AG04450 (cell line): ENCODE measurements at regions not wholly inside any gene's neighbourhood (a gene's known extent, or its start where the extent isn't known, plus 50 kb on each side); places are given as distances from the start of the nearest gene placed in this dataset.

Experiments used
- CTCF ChIA-PET: fragments of 300-600, 350-600 bp; formaldehyde crosslinking; extraction: SDS; loops from one replicate; lab custom pipeline; 2022; ENCODE audit warnings: antibody characterized with exemption, inconsistent platforms; lab: Charles Lee
- POLR2A ChIA-PET: fragments of 350-600 bp; formaldehyde crosslinking; extraction: SDS; loops from one replicate; lab custom pipeline; 2021; ENCODE audit warnings: antibody characterized with exemption, inconsistent platforms; lab: Yijun Ruan, JAX
- DNase-seq: peaks from one replicate; pipeline ENCODE4 v3.0.0-alpha.2; 2011; ENCODE audit warnings: low read depth, low spot score
- H3K27ac ChIP-seq: one replicate; pipeline ENCODE4 v1.5.1; 2012; ENCODE audit warnings: low read depth, low read length, control low read depth
- H3K27me3 ChIP-seq: one replicate; pipeline ENCODE4 v1.6.0; 2012; ENCODE audit warnings: low read length; ENCODE audit not compliant: control insufficient read depth, insufficient read depth
- H3K4me3 ChIP-seq: 2 replicates; pipeline ENCODE4 v1.5.1; 2011; ENCODE audit warnings: mild to moderate bottlenecking, low read depth, low read length, control low read depth
- H3K9me3 ChIP-seq: 2 replicates; pipeline ENCODE4 v1.5.1; 2012; ENCODE audit warnings: low read length; ENCODE audit not compliant: control insufficient read depth, insufficient read depth
- TF ChIP-seq, protein P1 (sequence below): IDR thresholded peaks from 2 replicates; pipeline ENCODE4 v1.5.1; 2011; ENCODE audit warnings: low read depth, low read length, control low read depth, inconsistent platforms

DNA sequence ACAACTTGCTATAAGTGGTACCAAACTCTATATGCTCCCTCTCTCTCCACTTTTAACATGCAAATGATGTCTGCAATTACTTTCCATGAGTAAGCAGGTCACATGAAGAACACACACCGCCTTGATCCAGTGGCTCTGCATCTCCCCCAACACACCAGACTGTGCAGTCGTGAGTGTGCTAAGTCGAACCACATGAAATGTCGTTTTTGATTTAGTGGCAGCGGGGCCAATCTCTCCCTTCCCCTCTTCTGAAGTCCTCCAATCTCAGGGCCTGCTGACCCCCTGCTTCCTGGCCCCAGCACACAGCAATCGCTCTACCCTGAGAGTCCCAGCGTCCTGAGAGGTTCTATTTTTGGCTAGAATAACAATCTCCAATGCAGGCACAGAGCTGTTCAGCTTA, 312.5 kb downstream of the SHQ1 start:
- H3K27me3 ChIP-seq = peaks cover 16% of the 10 kb centered on the region
- no peak overlapping the region for H3K4me3 ChIP-seq
- H3K9me3 ChIP-seq = peaks cover 3% of the 10 kb centered on the region; the same call in 1 of the 2 replicates
- TF ChIP-seq, protein P1, sequence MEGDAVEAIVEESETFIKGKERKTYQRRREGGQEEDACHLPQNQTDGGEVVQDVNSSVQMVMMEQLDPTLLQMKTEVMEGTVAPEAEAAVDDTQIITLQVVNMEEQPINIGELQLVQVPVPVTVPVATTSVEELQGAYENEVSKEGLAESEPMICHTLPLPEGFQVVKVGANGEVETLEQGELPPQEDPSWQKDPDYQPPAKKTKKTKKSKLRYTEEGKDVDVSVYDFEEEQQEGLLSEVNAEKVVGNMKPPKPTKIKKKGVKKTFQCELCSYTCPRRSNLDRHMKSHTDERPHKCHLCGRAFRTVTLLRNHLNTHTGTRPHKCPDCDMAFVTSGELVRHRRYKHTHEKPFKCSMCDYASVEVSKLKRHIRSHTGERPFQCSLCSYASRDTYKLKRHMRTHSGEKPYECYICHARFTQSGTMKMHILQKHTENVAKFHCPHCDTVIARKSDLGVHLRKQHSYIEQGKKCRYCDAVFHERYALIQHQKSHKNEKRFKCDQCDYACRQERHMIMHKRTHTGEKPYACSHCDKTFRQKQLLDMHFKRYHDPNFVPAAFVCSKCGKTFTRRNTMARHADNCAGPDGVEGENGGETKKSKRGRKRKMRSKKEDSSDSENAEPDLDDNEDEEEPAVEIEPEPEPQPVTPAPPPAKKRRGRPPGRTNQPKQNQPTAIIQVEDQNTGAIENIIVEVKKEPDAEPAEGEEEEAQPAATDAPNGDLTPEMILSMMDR = no peak
- H3K27ac ChIP-seq = no peak overlapping the region
- CTCF ChIA-PET = no interaction called here
- POLR2A ChIA-PET = no interaction called here
- no peak for DNase-seq

DNA sequence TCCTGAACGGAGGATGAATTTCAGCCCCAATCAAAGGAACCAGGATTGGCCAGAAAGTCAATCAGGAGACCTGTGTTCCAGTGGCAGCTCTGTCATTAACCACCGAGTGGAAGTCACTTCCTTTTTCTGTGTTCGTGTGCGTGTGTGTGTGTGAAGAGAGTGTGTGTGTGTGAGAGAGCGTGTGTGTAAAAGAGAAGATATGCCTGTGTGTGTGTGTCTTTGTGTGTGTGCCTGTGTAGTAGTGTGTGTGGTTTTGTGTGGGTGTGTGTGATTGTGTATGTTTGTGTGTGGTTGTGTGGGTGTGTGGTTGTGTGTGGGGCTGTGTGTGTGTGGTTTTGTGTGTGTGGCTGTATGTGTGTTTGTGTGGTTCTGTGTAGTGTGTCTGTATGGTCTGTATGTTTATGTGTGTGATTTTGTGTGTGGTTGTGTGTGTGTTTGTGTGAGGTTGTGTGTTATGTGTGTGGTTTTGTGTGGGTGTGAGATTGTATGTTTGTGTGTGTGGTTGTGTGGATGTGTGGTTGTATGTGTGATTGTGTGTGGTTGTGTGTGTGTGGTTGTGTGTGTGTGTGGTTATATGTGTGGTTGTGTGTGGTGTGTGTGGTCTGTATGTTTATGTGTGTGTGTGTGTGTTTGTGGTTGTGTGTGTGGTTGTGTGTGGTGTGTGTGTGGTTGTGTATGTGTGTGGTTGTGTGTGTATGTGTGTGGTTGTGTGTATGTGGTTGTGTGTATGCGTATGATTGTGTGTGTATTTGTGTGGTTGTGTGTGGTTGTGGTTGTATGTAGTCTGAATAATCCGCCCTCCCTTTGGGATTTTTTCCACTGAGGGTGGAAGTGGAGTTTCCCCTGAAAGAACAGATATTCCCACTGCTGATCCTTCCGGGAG, 314.4 kb downstream of the SHQ1 start:
- no peak for DNase-seq
- CTCF ChIA-PET = no interaction called here
- H3K27ac ChIP-seq = no peak overlapping the region
- no peak overlapping the region for H3K4me3 ChIP-seq
- H3K9me3 ChIP-seq = peaks cover 3% of the 10 kb centered on the region; the same call in 1 of the 2 replicates
- POLR2A ChIA-PET = no interaction called here
- TF ChIP-seq, protein P1 = no peak
- peaks cover 19% of the 10 kb centered on the region for H3K27me3 ChIP-seq

DNA sequence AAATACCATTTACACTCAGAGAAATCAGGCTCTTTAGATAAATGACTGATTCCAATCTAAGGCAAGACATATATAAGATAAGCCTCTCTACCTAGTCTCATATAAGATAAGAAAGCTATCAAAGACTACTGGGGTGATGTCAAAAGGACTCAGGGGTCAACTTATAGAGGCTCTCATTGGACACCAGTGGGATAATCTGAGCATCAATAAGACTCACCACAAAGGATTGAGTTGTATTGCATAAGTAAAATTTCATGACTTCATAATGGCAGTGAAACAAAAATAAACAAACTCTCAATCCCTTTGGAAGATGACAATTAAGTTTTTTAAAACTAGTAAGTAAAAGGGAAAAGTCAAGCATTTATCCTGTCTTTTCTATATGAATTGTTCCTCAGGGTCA, 317.8 kb downstream of the SHQ1 start:
- CTCF ChIA-PET = no interaction called here
- POLR2A ChIA-PET = interaction anchor here (0.5 kb wide), 1 partner anchor 300 kb away, joined by 4 read pairs; no protein-coding TSS in a partner anchor
- DNase-seq = no peak
- peaks cover 21% of the 10 kb centered on the region for H3K27me3 ChIP-seq
- H3K4me3 ChIP-seq = no peak overlapping the region
- TF ChIP-seq, protein P1 = no peak
- peaks cover 3% of the 10 kb centered on the region; the same call in 1 of the 2 replicates for H3K9me3 ChIP-seq
- H3K27ac ChIP-seq = no peak overlapping the region

DNA sequence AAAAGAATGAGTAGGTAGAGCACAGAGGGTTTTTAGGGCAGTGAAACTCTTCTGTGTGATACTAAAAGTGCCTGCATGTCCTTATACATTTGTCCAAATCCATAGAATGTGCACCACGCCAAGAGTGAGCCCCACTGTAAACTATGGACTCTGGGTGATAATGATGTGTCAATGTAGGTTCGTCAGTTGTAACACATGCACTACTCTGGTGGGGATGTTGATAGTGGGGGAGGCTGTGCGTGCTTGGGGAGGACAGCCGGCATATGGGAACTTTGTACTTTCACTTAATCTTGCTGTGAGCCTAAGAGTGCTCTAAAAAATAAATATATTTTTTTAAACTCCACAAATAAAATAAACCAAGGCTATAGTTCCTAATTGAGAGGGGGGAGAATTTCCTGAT, 319.2 kb downstream of the SHQ1 start:
- no peak for DNase-seq
- TF ChIP-seq, protein P1 = no peak
- POLR2A ChIA-PET = no interaction called here
- Histone ChIP-seq H3K9me3 (peaks cover 2% of the 10 kb centered on the region; the same call in 1 of the 2 replicates), H3K27me3 (peaks cover 16% of the 10 kb centered on the region), H3K27ac (no peak overlapping the region), H3K4me3 (no peak overlapping the region)
- CTCF ChIA-PET = no interaction called here

DNA sequence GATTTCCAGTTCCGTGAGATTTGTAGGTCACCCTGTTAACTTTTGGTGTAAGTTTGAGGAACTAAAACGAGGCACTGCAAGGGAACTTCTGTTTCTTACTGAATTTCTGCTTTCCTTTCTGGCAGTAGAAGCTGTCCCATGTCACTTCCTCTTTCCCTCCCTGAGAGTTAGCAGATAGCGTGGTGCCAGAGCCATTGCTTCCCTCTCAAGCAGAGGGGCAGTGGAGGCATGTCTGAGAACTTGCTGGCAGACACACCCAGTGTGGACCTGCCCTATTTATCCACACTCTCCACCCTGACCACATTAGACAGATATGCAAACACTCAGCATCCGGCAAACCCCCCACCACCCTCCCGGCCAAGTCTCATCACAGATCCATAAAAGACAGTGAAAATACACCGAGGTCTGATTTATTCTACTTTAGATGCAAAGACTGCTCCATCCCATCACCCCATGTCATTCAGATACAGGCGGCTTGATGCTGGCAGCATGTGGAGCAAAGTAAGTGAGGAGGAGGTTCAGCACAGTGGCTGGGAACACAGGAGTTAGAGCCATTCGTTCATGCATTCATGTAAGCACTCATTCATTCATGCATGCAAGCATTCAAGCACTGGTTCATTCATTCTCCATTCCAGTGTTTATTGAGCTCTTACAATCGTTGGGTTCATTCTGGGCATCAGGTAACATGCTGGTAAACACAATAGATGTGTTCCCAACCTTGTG, 324.7 kb downstream of the SHQ1 start:
- Histone ChIP-seq H3K27me3 (peaks cover 11% of the 10 kb centered on the region), H3K4me3 (no peak overlapping the region), H3K27ac (no peak overlapping the region), H3K9me3 (no peaks in the 10 kb centered on the region)
- DNase-seq = no peak
- POLR2A ChIA-PET = no interaction called here
- TF ChIP-seq, protein P1 = no peak
- CTCF ChIA-PET = no interaction called here
